ENCODE measurements at regions not wholly inside any gene's neighbourhood (a gene's known extent, or its start where the extent isn't known, plus 50 kb on each side); places are given as distances from the start of the nearest gene placed in this dataset.

DNA sequence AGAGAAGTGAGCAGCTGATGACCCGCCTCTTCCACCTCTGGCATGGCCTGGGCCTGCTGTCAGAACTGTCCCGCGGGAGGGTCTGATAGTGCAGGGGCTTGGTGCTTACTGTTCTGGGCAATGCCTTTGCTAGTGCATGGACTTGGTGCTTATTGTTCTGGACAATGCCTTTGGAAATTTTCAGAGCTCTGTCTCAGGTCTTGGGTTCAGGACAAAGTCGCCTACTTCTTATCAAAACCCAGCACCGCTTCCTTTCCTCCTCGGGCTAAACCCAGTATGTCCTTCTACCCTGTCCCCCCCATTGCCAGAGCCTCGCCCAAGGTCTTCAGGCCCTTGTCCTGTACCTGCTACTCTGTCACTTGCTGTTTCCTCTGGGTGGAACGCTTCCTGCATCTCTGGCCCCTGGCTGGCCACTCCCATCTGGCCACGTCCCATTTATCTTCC, 149.6 kb downstream of the ACKR3 start:
- DNase-seq: no peak

DNA sequence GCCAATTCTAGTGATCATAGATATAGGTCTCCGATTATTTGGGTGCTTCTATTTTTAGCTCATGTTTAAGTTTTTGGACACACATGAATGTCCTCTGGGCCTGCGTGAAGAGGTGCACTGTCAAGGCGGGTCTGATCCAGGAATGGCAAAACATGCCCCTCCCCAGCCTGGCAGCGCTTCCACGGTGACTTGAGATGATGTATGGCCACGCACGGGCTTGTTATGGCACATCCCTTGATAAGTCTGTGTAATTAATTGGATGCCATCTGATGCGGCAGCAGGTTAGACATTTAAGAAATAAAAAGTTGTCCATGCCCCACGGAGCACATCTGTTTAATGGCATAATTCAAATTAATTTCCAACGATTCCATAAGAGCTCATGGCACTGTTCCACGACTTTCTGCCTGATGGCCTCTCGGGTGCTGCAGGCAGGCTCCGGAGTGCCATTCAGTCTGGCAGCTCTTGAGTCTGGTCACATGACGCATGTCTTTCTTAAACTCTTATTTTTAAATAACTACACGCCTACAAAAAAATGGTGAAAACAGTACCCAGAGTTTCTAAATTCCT, 151.4 kb downstream of the ACKR3 start:
- DNase-seq: no peak

GRCh38 chr2:236724200-236724599, 154.6 kb downstream of the ACKR3 start:
- no peak for DNase-seq

GRCh38 chr2:236726701-236727450, 157.3 kb downstream of the ACKR3 start:
- DNase-seq: no peak

GRCh38 chr2:236728916-236729670, 159.5 kb downstream of the ACKR3 start:
- no peak for DNase-seq

GRCh38 chr2:236730393-236730792, 160.8 kb downstream of the ACKR3 start:
- DNase-seq: no peak

DNA sequence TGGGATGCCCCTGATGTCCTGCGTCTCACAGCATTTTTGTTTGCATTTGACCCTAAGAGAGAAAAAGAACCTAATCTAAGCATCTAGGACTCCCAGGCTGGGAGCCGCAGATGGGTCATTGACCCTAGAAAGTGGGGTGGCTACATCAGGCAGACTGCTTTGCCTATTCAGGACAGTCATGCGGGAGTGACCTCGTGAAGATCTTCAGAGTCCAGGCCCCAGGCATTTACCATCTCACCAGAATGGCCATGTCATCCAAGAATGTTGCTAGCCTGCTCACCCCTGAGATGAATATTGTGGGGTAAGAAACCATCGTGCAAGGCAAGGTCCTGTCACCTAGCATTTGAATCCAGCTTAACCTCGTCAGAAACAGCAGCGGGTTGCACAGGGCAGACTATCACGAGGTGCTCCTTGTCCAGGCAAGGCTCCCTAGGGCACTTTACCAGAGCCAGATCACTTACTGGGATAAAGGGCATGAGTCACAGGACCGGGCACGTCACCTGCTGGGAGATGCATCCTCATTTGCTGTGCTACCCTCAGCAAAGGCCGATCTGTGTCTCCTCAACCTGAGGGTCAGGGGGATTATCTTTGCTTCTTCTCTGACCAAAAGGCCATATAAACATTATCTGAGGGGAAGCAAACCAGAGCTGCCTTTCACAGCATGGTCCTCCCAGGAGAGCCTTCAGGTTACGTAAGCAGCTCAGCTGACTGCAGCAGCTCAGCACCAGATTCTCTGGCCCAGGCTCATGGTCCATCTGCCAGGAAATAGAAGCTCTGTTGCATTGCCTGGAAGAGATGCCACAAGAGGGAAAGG, 162.3 kb downstream of the ACKR3 start:
- DNase-seq: no peak

DNA sequence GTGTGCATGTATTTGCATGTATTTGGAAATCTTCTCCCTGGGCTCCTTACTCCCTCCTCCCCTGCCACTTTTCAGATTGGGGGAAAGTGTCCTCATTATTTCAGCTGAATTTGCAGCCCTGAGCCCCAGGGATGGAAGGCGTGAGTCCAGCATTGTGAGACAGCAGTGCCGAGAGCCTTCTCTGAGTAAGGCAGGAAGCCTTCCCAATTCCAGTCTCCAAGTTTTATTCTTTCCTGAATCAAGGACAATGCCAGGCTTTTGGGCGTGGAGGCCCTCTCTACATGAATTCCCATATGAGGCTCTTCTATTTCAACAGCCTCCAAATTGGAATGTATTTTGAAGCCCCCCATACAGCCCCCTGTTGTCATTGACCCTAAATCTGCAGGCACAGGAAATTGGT, 163.5 kb downstream of the ACKR3 start:
- DNase-seq: no peak

DNA sequence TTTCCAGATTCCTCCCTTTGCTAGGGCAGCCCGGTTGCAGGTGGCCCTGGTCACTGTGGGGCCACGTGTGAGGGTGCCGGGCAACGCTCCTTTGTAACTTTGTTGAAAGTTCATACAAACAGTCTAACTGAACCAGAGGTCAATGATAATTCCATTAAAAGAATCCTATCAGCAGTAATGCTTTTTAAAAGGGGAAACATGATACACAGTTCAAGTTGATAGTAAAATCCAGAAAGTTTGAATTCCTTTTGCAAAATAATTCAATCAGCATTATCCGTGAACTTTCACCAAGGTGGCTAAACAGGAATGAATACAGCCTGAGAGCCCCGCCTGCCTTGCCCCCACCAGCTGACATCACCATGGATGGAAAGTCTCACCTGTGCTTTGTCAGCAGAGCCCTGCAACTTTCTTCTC, 166.2 kb downstream of the ACKR3 start:
- no peak for DNase-seq

- DNase-seq: no peak
These were observed 168.4 kb downstream of the ACKR3 start for GRCh38 chr2:236738030-236738429.

DNA sequence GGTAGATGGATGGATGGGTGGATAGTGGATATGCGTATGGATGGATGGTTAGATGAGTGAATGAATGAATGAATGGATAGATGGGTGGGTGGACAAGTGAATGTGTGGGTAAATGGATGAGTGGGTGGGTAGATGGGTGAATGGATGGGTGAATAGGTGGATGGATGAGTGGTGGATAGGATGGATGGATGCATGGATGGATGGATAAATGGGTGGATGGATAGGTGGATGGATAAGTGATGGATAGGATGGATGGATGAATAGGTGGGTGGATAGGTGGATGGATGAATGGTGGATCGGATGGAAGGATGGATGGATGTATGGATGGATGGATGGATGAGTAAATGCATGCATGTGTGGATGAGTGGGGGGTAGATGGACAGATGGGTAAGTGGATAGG, 169.3 kb downstream of the ACKR3 start:
- DNase-seq: no peak

- no peak for DNase-seq
These were observed 170.0 kb downstream of the ACKR3 start for GRCh38 chr2:236739663-236740062.

DNA sequence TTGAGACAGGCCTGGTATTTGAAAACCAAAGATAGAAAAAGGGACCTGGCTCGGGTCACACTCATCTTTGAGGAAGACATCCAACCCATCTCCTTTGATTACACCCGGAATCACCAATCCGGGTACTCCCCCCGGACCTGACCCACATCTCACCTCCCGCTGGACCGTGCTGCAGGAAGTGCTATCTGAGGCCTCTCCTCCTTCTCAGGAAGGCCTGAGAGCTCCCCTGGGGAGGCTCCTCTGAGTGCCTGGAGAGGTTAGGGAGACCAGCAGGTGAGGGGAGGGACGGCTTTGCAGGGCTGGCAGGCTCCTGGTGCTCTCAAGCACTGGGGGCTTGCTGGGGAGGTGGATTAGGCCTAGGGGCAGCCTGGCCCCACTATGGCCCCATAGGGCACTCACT, 170.9 kb downstream of the ACKR3 start:
- DNase-seq: no peak

GRCh38 chr2:236743039-236743920, 173.7 kb downstream of the ACKR3 start:
- no peak for DNase-seq

DNA sequence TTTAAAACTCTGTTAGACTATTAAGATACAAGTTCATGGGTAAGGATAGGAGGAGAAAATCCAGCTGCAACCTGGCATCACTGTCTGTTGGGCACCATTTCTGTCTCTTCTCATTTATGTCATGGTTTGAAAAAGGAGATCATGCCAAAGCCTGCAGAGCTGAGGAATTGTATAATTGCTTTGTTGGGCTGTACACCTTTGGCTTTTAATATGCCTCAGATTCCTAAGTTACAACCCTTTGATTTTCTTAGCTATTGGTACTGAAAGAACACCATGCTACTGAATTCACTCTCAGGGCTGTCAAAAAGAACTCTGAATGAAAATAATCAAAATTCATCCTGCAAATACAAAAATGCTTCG, 174.3 kb downstream of the ACKR3 start:
- no peak for DNase-seq

DNA sequence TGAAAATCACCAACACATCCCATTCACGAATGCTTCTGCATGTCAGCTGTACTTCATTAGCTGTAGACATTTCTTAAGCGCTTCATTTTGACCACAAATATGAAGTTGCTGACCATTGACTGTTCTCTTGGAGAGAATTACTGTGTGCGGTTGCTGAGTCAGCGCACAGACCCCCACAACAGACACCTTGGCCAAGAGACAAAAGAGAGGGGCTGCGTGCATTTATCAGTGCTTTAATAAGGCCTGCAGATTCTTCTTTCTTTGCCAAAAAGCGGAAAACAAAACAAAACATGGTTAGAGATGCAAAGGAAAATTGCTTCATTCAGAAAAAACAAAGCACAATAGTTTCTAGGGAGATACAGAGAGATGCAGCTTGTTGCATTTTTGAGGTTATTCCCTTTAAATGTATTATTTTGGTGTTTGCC, 174.7 kb downstream of the ACKR3 start:
- no peak for DNase-seq

DNA sequence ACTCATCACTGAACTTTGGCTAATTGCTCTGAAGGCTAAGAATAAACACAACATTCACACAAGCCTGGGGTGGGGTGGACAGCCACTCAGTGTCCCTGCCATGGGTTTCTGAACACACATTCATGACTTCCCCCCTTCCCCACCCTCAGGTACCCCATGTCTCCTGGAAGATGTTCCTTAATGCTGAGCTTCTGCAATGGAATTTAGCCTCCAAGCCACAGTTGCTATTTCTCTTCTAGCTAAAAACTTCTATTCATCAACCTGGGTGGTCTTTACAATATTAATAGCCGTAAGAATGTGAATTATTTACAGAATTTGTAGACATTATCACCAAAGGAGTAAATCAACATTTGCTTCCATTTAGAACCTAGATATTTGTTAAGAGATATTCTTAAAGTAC, 175.1 kb downstream of the ACKR3 start:
- DNase-seq: no peak

GRCh38 chr2:236745420-236746210, 176.0 kb downstream of the ACKR3 start:
- DNase-seq: no peak

GRCh38 chr2:236746833-236747232, 177.2 kb downstream of the ACKR3 start:
- no peak for DNase-seq

DNA sequence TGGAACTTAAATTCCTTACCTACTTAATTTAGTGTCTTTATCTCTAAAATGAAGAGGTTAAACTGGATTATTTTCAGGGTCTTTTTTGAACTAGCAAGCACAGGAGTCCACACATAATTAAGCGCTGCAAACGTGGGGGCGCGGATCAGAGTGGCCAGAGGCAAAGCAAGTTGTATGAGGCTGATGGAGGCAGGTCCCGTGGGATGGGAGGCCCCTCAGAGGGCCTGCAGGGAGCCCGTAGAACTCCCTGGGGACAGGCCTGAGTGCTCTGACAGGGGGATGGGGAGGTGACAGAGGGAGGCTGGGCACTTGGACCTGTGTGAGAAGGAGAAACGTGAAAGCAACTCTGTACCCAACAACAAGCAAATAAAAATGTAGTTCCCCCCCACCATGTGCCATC, 177.8 kb downstream of the ACKR3 start:
- DNase-seq: no peak

GRCh38 chr2:236747925-236748324, 178.3 kb downstream of the ACKR3 start:
- no peak for DNase-seq
